CD4-positive, alpha-beta T cell treated with Interleukin-10 for 1 hour (primary cell): ENCODE measurements at regions not wholly inside any gene's neighbourhood (a gene's known extent, or its start where the extent isn't known, plus 50 kb on each side); places are given as distances from the start of the nearest gene placed in this dataset.
"Not testable (repeated sequence)": the region's sequence is repeated elsewhere in the genome, so short reads cannot be mapped to it uniquely, and the experiment has no call there.

Source experiments
- DNase-seq: peaks from one replicate; pipeline ENCODE4 v3.0.0-alpha.2; 2020

- DNase-seq, result no peak
Observed at GRCh38 chr2:160816916-160817499, 323.4 kb upstream of the RBMS1 start.

- DNase-seq, result no peak
Observed at GRCh38 chr2:160820691-160821090, 327.1 kb upstream of the RBMS1 start.

GRCh38 chr2:160822006-160822405 is 328.4 kb upstream of the RBMS1 start:
- DNase-seq, result no peak

GRCh38 chr2:160825433-160825832 is 331.8 kb upstream of the RBMS1 start:
- no peak for DNase-seq

GRCh38 chr2:160826496-160826895 is 332.9 kb upstream of the RBMS1 start:
- no peak for DNase-seq

GRCh38 chr2:160828076-160828475 is 332.2 kb upstream of the TANK start:
- DNase-seq, result no peak

GRCh38 chr2:160832381-160832780 is 327.8 kb upstream of the TANK start:
- not testable (repeated sequence) for DNase-seq

GRCh38 chr2:160835166-160835565 is 325.1 kb upstream of the TANK start:
- no peak for DNase-seq

- DNase-seq, result no peak
Observed at GRCh38 chr2:160836755-160837154, 323.5 kb upstream of the TANK start.

- no peak for DNase-seq
Observed at GRCh38 chr2:160837416-160837815, 322.8 kb upstream of the TANK start.

GRCh38 chr2:160838147-160838546 is 322.1 kb upstream of the TANK start:
- DNase-seq, result no peak

- no peak for DNase-seq
Observed at GRCh38 chr2:160838691-160839090, 321.5 kb upstream of the TANK start.

GRCh38 chr2:160842286-160842685 is 317.9 kb upstream of the TANK start:
- no peak for DNase-seq

- no peak for DNase-seq
Observed at GRCh38 chr2:160859096-160859495, 301.1 kb upstream of the TANK start.

- DNase-seq, result no peak
Observed at GRCh38 chr2:160862226-160862625, 298.0 kb upstream of the TANK start.

GRCh38 chr2:160868891-160869290 is 291.3 kb upstream of the TANK start:
- DNase-seq, result no peak

- no peak for DNase-seq
Observed at GRCh38 chr2:160869411-160869810, 290.8 kb upstream of the TANK start.

GRCh38 chr2:160870729-160871465 is 289.3 kb upstream of the TANK start:
- DNase-seq, result no peak

- DNase-seq, result no peak
Observed at GRCh38 chr2:160871953-160872352, 288.3 kb upstream of the TANK start.

GRCh38 chr2:160876029-160876428 is 284.2 kb upstream of the TANK start:
- no peak for DNase-seq

- no peak for DNase-seq
Observed at GRCh38 chr2:160876765-160877164, 283.5 kb upstream of the TANK start.

GRCh38 chr2:160878618-160879017 is 281.6 kb upstream of the TANK start:
- no peak for DNase-seq

- DNase-seq, result no peak
Observed at GRCh38 chr2:160882906-160883305, 277.3 kb upstream of the TANK start.

- no peak for DNase-seq
Observed at GRCh38 chr2:160884056-160884455, 276.2 kb upstream of the TANK start.
